OCI-LY3 (cell line): ENCODE measurements at regions not wholly inside any gene's neighbourhood (a gene's known extent, or its start where the extent isn't known, plus 50 kb on each side); places are given as distances from the start of the nearest gene placed in this dataset.

Source experiments
- H2AFZ ChIP-seq: fragments of 200-600, 300-600 bp; shearing (Covaris generic); 2 replicates; pipeline ENCODE4 v1.6.0; 2014; ENCODE audit warnings: antibody characterized with exemption, low read depth, low read length
- H3K27ac ChIP-seq: fragments of 200-600, 300-600 bp; sonication (generic); 2 replicates; pipeline ENCODE4 v1.5.1; 2014; ENCODE audit warnings: mild to moderate bottlenecking, low read length, moderate library complexity, mixed read lengths
- H3K27me3 ChIP-seq: fragments of 200-600, 300-600 bp; sonication (generic); 2 replicates; pipeline ENCODE4 v1.6.1; 2014; ENCODE audit warnings: low read depth, low read length, mixed read lengths
- H3K36me3 ChIP-seq: fragments of 200-600, 300-600 bp; sonication (generic); replicated peaks from 2 replicates; pipeline ENCODE3; 2014; ENCODE audit warnings: low read depth, low read length, mixed read lengths
- H3K4me1 ChIP-seq: fragments of 300-600, 200-600 bp; sonication (generic); 2 replicates; pipeline ENCODE4 v1.6.1; 2014; ENCODE audit warnings: low read length, mixed read lengths
- H3K4me2 ChIP-seq: fragments of 200-600, 300-600 bp; sonication (generic); 2 replicates; pipeline ENCODE4 v1.6.1; 2014; ENCODE audit warnings: low read length, mixed read lengths
- H3K4me3 ChIP-seq: fragments of 300-600, 200-600 bp; sonication (generic); 2 replicates; pipeline ENCODE4 v1.5.1; 2014; ENCODE audit warnings: antibody characterized with exemption, mild to moderate bottlenecking, low read length, moderate library complexity
- H3K79me2 ChIP-seq: fragments of 300-600, 200-600 bp; shearing (Covaris generic); 2 replicates; pipeline ENCODE4 v1.6.1; 2014; ENCODE audit warnings: mild to moderate bottlenecking, low read length, mixed read lengths
- H3K9ac ChIP-seq: fragments of 300-600, 200-600 bp; shearing (Covaris generic); 2 replicates; pipeline ENCODE4 v1.6.0; 2014; ENCODE audit warnings: mild to moderate bottlenecking, low read length, moderate library complexity
- H3K9me3 ChIP-seq: fragments of 200-600, 300-600 bp; shearing (Covaris generic); 2 replicates; pipeline ENCODE4 v1.6.1; 2014; ENCODE audit warnings: low read length, mixed read lengths; ENCODE audit not compliant: insufficient read depth
- H4K20me1 ChIP-seq: fragments of 200-600, 300-600 bp; sonication (generic); 2 replicates; pipeline ENCODE4 v1.6.1; 2016; ENCODE audit warnings: low read length, mixed read lengths; ENCODE audit not compliant: insufficient read depth
- EZH2phosphoT487 ChIP-seq: fragments of 200-600 bp; shearing (Covaris generic); IDR thresholded peaks from 2 replicates; pipeline ENCODE4 v1.6.1; 2018; ENCODE audit warnings: antibody characterized with exemption, mixed run types, low read depth
- TF ChIP-seq, protein P1 (sequence below): fragments of 200-600, 300-600 bp; sonication (generic); IDR thresholded peaks from 2 replicates; pipeline ENCODE4 v1.5.1; 2014; ENCODE audit warnings: antibody characterized with exemption, low read length, low read depth

DNA sequence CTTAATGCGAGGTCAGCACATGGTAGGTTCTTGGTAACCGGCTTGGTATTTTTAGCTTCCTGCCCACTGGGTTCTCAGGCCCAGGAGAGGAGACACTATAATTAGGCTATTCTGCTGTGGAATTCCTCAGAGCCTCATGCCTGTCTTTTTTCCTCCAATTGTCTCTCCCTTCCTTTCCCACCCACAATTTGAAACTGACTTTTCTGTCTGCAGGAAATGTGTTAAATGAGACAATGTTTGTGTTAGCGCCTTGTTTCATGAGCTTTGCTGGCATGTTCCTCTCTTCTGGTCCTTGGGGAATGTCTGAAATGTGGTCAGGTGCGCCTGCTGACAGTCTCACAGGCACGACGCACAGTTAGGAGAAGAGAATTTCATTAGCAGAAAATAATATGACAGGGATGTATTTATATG lies 223.6 kb upstream of the CTNNB1 start:
- Histone ChIP-seq H3K27ac (no peak overlapping the region), H3K36me3 (no peaks in the 10 kb centered on the region), H4K20me1 (no peaks in the 10 kb centered on the region), H3K4me2 (no peak overlapping the region), H3K4me1 (peaks cover 17% of the 10 kb centered on the region), H3K27me3 (no peaks in the 10 kb centered on the region), H3K9me3 (no peaks in the 10 kb centered on the region), H3K79me2 (no peaks in the 10 kb centered on the region), H3K4me3 (no peak overlapping the region), H2AFZ (0 out of 2 replicates have a peak overlapping the region, but pooled peaks have one; percentile 6), H3K9ac (no peak overlapping the region)
- TF ChIP-seq EZH2phosphoT487 = no peak
- TF ChIP-seq, protein P1, sequence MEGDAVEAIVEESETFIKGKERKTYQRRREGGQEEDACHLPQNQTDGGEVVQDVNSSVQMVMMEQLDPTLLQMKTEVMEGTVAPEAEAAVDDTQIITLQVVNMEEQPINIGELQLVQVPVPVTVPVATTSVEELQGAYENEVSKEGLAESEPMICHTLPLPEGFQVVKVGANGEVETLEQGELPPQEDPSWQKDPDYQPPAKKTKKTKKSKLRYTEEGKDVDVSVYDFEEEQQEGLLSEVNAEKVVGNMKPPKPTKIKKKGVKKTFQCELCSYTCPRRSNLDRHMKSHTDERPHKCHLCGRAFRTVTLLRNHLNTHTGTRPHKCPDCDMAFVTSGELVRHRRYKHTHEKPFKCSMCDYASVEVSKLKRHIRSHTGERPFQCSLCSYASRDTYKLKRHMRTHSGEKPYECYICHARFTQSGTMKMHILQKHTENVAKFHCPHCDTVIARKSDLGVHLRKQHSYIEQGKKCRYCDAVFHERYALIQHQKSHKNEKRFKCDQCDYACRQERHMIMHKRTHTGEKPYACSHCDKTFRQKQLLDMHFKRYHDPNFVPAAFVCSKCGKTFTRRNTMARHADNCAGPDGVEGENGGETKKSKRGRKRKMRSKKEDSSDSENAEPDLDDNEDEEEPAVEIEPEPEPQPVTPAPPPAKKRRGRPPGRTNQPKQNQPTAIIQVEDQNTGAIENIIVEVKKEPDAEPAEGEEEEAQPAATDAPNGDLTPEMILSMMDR = no peak

DNA sequence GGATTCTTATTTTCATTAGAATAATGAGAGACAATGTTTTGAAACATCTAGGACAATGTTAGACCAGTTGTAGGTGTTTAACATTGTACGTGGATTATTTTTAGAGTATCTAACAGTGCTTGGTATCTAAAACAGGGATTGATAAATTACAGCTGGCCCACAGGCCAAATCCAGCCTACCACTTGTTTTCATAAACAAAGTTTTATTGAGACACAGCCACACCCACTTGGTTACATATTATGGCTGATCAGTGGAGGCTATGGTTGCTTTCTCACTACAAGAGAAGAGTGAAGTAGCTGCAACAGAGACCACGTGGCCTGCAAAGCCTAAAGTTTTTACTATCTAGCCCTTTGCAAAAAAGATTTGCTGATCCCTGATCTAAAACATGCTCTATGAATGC lies 223.1 kb upstream of the CTNNB1 start:
- Histone ChIP-seq H3K4me1 (peaks cover 12% of the 10 kb centered on the region), H4K20me1 (no peaks in the 10 kb centered on the region), H2AFZ (0 out of 2 replicates have a peak overlapping the region, but pooled peaks have one; percentile 6), H3K4me2 (no peak overlapping the region), H3K4me3 (no peak overlapping the region), H3K27me3 (no peaks in the 10 kb centered on the region), H3K79me2 (no peaks in the 10 kb centered on the region), H3K27ac (no peak overlapping the region), H3K36me3 (no peaks in the 10 kb centered on the region), H3K9ac (no peak overlapping the region), H3K9me3 (no peaks in the 10 kb centered on the region)
- TF ChIP-seq EZH2phosphoT487 = no peak
- TF ChIP-seq, protein P1 = no peak

DNA sequence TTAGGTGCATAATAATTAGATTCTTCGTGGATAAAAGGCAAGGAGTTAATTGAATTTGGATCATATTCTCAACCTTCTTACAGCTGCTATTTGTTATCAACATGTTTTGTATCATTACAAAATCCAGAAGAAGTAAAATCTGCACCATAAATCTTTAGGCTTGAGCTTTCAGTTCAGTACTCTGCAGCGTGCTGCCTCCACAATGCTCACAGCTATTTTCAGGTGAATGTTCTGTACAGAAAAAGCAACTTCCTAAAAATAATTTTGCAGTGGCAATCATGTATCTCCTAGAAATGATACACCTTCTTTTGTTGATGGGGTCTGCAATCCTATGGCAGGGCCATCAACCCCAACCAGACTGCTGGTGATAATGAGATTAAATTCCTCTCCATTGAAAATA lies 220.9 kb upstream of the CTNNB1 start:
- Histone ChIP-seq H3K9me3 (no peaks in the 10 kb centered on the region), H3K9ac (no peak overlapping the region), H3K36me3 (no peaks in the 10 kb centered on the region), H3K4me2 (no peak overlapping the region), H2AFZ (no peak overlapping the region), H3K27ac (no peak overlapping the region), H3K27me3 (no peaks in the 10 kb centered on the region), H4K20me1 (no peaks in the 10 kb centered on the region), H3K4me1 (no peaks in the 10 kb centered on the region), H3K79me2 (no peaks in the 10 kb centered on the region), H3K4me3 (no peak overlapping the region)
- no peak for TF ChIP-seq EZH2phosphoT487
- TF ChIP-seq, protein P1 = no peak

DNA sequence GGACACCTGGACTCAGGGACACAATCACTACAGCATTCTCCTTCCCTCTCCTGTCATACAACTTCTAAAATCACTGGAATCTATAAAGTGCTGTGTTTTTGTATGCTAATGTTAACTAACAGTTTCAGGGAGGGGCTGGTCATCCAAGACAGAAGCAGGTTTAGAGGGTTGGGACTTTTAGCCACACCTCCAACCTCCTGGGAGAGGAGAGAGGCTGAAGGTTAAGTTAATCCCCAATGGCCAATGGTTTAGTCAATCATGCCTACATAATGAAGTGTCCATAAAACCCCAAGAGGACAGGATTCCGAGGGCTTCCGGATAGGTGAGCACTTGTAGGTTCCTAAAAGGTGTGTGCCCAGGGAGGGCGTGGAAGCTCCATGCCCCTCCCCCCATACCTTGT lies 219.3 kb upstream of the CTNNB1 start:
- TF ChIP-seq, protein P1 = no peak
- no peak for TF ChIP-seq EZH2phosphoT487
- Histone ChIP-seq H3K36me3 (no peaks in the 10 kb centered on the region), H3K4me1 (no peaks in the 10 kb centered on the region), H3K9ac (no peak overlapping the region), H3K9me3 (no peaks in the 10 kb centered on the region), H3K4me2 (no peak overlapping the region), H3K4me3 (no peak overlapping the region), H3K79me2 (no peaks in the 10 kb centered on the region), H4K20me1 (no peaks in the 10 kb centered on the region), H3K27me3 (no peaks in the 10 kb centered on the region), H3K27ac (no peak overlapping the region), H2AFZ (no peak overlapping the region)
